Activated CD4-positive, alpha-beta T cell treated with anti-CD3 and anti-CD28 coated beads, Interleukin-2, amount 50 U/mL, for 16 hours (primary cell): ENCODE measurements at regions not wholly inside any gene's neighbourhood (a gene's known extent, or its start where the extent isn't known, plus 50 kb on each side); places are given as distances from the start of the nearest gene placed in this dataset.
"Not testable (repeated sequence)": the region's sequence is repeated elsewhere in the genome, so short reads cannot be mapped to it uniquely, and the experiment has no call there.

Experiments used
- DNase-seq: peaks from one replicate; pipeline ENCODE4 v3.0.0-alpha.2; 2020

- DNase-seq, result no peak
Measured at GRCh38 chr9:105116052-105116868, 128.2 kb upstream of the SLC44A1 start.

- no peak for DNase-seq
Measured at GRCh38 chr9:105117234-105117633, 127.2 kb upstream of the SLC44A1 start.

GRCh38 chr9:105118636-105119035, 125.8 kb upstream of the SLC44A1 start:
- no peak for DNase-seq

- no peak for DNase-seq
Measured at GRCh38 chr9:105119156-105119555, 125.3 kb upstream of the SLC44A1 start.

- no peak for DNase-seq
Measured at GRCh38 chr9:105121861-105122430, 122.5 kb upstream of the SLC44A1 start.

- not testable (repeated sequence) for DNase-seq
Measured at GRCh38 chr9:105124598-105124997, 119.9 kb upstream of the SLC44A1 start.

- no peak for DNase-seq
Measured at GRCh38 chr9:105126226-105126625, 118.2 kb upstream of the SLC44A1 start.

GRCh38 chr9:105127863-105128220, 116.6 kb upstream of the SLC44A1 start:
- peak; percentile 66 for DNase-seq

GRCh38 chr9:105128908-105129600, 115.4 kb upstream of the SLC44A1 start:
- no peak for DNase-seq

- DNase-seq, result no peak
Measured at GRCh38 chr9:105129731-105130130, 114.7 kb upstream of the SLC44A1 start.

- DNase-seq, result no peak
Measured at GRCh38 chr9:105131981-105132380, 112.5 kb upstream of the SLC44A1 start.

GRCh38 chr9:105132606-105133005, 111.8 kb upstream of the SLC44A1 start:
- DNase-seq, result no peak

GRCh38 chr9:105138306-105138801, 106.1 kb upstream of the SLC44A1 start:
- DNase-seq, result no peak

GRCh38 chr9:105141146-105141975, 103.1 kb upstream of the SLC44A1 start:
- DNase-seq, result no peak

- no peak for DNase-seq
Measured at GRCh38 chr9:105141976-105142250, 102.5 kb upstream of the SLC44A1 start.

GRCh38 chr9:105142406-105143135, 101.9 kb upstream of the SLC44A1 start:
- no peak for DNase-seq

GRCh38 chr9:105143136-105143430, 101.4 kb upstream of the SLC44A1 start:
- DNase-seq, result no peak

GRCh38 chr9:105144076-105144475, 100.4 kb upstream of the SLC44A1 start:
- DNase-seq, result no peak

GRCh38 chr9:105144841-105145240, 99.6 kb upstream of the SLC44A1 start:
- no peak for DNase-seq

GRCh38 chr9:105146677-105147076, 97.8 kb upstream of the SLC44A1 start:
- DNase-seq, result no peak

GRCh38 chr9:105147110-105147871, 97.2 kb upstream of the SLC44A1 start:
- no peak for DNase-seq
